ENCODE measurements at regions not wholly inside any gene's neighbourhood (a gene's known extent, or its start where the extent isn't known, plus 50 kb on each side); places are given as distances from the start of the nearest gene placed in this dataset.

GRCh38 chr15:36517758-36518157 lies 61.7 kb upstream of the CDIN1 start:
- TF ChIP-seq, protein P1, sequence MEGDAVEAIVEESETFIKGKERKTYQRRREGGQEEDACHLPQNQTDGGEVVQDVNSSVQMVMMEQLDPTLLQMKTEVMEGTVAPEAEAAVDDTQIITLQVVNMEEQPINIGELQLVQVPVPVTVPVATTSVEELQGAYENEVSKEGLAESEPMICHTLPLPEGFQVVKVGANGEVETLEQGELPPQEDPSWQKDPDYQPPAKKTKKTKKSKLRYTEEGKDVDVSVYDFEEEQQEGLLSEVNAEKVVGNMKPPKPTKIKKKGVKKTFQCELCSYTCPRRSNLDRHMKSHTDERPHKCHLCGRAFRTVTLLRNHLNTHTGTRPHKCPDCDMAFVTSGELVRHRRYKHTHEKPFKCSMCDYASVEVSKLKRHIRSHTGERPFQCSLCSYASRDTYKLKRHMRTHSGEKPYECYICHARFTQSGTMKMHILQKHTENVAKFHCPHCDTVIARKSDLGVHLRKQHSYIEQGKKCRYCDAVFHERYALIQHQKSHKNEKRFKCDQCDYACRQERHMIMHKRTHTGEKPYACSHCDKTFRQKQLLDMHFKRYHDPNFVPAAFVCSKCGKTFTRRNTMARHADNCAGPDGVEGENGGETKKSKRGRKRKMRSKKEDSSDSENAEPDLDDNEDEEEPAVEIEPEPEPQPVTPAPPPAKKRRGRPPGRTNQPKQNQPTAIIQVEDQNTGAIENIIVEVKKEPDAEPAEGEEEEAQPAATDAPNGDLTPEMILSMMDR (IDR thresholded peaks at IDR 0.05 in 2 of 3, conservative IDR thresholded peaks at IDR 0.05 in 1 of 3; ENCODE audit: borderline replicate concordance in 1 of 3, insufficient read depth in 1 of 3, low read depth in 2 of 3, low read length in 2 of 3) = no peak
- no peak for TF ChIP-seq EGR1 (IDR thresholded peaks at IDR 0.05; ENCODE audit: low read depth)
- TF ChIP-seq, protein P2, sequence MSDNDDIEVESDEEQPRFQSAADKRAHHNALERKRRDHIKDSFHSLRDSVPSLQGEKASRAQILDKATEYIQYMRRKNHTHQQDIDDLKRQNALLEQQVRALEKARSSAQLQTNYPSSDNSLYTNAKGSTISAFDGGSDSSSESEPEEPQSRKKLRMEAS (IDR thresholded peaks at IDR 0.05) = no peak

Measured in HCT116 (cell line).